ENCODE measurements at regions not wholly inside any gene's neighbourhood (a gene's known extent, or its start where the extent isn't known, plus 50 kb on each side); places are given as distances from the start of the nearest gene placed in this dataset.

DNA sequence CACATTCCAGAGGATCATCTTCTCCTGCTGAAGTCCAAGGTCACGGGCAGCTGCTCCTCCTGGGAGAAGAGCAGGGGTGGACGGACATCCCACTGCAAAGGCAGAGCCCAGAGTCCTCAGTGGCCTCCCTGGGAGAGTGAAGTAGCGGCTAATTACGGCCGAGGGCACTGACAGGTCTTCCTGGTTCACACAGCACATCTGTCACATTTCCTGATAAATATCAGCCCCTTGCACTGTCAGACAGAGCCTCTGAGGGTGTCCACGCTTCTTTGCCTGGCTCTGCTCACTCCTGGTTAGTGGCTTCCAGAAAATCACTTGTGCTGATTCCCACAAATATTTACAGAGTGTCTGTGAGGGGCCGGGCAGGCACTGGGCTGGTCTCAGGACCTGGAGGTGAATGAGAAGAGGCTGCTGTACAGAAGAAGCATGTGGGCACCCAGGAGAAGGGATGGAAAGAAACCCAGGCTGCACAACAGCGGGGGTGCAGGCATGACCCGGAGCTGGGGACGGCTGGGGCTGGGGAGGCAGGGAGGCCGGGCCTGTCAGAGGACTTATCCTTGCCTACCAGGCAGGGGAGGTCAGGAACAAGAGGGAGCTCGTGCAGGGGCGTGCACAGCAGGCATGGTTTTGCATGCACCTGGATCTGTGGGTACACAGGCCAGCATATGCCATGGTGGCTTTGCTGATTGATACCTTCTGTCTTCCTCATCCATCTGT is 258.2 kb upstream of the TNRC6C start:
- no peak for TF ChIP-seq ZFP30 (CRISPR knock-in tag; IDR thresholded peaks at IDR 0.05; ENCODE audit: borderline replicate concordance)
- TF ChIP-seq SMC3 (conservative IDR thresholded peaks at IDR 0.05; ENCODE audit: insufficient read depth, low read depth, low read length), result no peak
- TF ChIP-seq, protein P1, sequence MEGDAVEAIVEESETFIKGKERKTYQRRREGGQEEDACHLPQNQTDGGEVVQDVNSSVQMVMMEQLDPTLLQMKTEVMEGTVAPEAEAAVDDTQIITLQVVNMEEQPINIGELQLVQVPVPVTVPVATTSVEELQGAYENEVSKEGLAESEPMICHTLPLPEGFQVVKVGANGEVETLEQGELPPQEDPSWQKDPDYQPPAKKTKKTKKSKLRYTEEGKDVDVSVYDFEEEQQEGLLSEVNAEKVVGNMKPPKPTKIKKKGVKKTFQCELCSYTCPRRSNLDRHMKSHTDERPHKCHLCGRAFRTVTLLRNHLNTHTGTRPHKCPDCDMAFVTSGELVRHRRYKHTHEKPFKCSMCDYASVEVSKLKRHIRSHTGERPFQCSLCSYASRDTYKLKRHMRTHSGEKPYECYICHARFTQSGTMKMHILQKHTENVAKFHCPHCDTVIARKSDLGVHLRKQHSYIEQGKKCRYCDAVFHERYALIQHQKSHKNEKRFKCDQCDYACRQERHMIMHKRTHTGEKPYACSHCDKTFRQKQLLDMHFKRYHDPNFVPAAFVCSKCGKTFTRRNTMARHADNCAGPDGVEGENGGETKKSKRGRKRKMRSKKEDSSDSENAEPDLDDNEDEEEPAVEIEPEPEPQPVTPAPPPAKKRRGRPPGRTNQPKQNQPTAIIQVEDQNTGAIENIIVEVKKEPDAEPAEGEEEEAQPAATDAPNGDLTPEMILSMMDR (IDR thresholded peaks at IDR 0.05 in 2 of 3, conservative IDR thresholded peaks at IDR 0.05 in 1 of 3; ENCODE audit: insufficient read depth in 2 of 3, low read depth in 1 of 3, low read length in 3 of 3), result no peak
- no peak for TF ChIP-seq RAD51 (IDR thresholded peaks at IDR 0.05; ENCODE audit: borderline replicate concordance, low read depth)
- no peak for TF ChIP-seq ZBTB11 (CRISPR knock-in tag; IDR thresholded peaks at IDR 0.05)
